Uterus (tissue), 2 donors: ENCODE measurements at regions not wholly inside any gene's neighbourhood (a gene's known extent, or its start where the extent isn't known, plus 50 kb on each side); places are given as distances from the start of the nearest gene placed in this dataset.

Experiments used
- POLR2A ChIP-seq, 2 donors: fragments of 450-650 bp; IDR thresholded peaks; one replicate each; pipeline ENCODE4 v1.6.1; 2016; ENCODE audit warnings: antibody characterized with exemption in 2 of 2, mild to moderate bottlenecking in 1 of 2, moderate library complexity in 1 of 2
- TF ChIP-seq, protein P1 (sequence below), 4 experiments: fragments of 200-600 bp in 2 of 4; fragments of 450-650 bp in 2 of 4; sonication (generic) in 2 of 4; IDR thresholded peaks; one replicate each; pipeline ENCODE4 v1.5.1; 2016 to 2019; ENCODE audit warnings: antibody characterized with exemption in 4 of 4, mild to moderate bottlenecking in 2 of 4, moderate library complexity in 1 of 4

DNA sequence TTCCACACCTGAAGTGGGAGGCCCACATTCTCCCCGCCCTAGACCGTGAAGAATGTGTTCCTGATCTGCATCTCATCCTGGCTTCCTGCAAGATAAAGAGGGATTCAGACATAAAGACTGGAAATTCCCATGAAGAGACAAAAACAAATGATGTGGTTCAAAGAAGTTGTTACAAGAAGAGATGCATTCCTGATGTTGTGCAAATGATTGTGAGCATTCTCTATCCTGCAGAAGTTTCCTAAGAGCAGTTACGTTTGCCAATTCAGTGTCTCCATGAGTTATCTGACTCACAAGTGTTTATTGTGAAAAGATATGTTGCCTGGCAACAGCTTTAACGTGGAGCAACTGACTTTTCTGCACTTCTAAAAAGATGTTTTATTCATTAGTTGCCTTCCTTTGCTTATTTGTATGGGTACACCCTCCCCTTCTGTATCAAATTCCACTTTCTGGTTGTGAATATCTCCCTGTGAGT, 107.8 kb downstream of the ZIC4 start:
- TF ChIP-seq, protein P1, sequence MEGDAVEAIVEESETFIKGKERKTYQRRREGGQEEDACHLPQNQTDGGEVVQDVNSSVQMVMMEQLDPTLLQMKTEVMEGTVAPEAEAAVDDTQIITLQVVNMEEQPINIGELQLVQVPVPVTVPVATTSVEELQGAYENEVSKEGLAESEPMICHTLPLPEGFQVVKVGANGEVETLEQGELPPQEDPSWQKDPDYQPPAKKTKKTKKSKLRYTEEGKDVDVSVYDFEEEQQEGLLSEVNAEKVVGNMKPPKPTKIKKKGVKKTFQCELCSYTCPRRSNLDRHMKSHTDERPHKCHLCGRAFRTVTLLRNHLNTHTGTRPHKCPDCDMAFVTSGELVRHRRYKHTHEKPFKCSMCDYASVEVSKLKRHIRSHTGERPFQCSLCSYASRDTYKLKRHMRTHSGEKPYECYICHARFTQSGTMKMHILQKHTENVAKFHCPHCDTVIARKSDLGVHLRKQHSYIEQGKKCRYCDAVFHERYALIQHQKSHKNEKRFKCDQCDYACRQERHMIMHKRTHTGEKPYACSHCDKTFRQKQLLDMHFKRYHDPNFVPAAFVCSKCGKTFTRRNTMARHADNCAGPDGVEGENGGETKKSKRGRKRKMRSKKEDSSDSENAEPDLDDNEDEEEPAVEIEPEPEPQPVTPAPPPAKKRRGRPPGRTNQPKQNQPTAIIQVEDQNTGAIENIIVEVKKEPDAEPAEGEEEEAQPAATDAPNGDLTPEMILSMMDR (IDR thresholded peaks at IDR 0.05): no peak
- no peak for TF ChIP-seq POLR2A (IDR thresholded peaks at IDR 0.05)
